ENCODE measurements at regions not wholly inside any gene's neighbourhood (a gene's known extent, or its start where the extent isn't known, plus 50 kb on each side); places are given as distances from the start of the nearest gene placed in this dataset.

GRCh38 chr5:29197631-29198454 lies 1995.6 kb upstream of the CDH6 start:
- no peak for TF ChIP-seq CTCF (IDR thresholded peaks at IDR 0.05; ENCODE audit: low read depth, low read length)
- no peak for TF ChIP-seq EZH2phosphoT487 (IDR thresholded peaks at IDR 0.05; ENCODE audit: low read depth)

All from OCI-LY3 (cell line).